HPDE6-E6E7 (cell line): ENCODE measurements at regions not wholly inside any gene's neighbourhood (a gene's known extent, or its start where the extent isn't known, plus 50 kb on each side); places are given as distances from the start of the nearest gene placed in this dataset.
A peak's percentile ranks its signal among the peaks of the same experiment; 100 is the strongest.

Source experiments
- DNase-seq: peaks from one replicate; pipeline ENCODE4 v3.0.0; 2011; ENCODE audit warnings: missing footprints; ENCODE audit errors: extremely low spot score

DNA sequence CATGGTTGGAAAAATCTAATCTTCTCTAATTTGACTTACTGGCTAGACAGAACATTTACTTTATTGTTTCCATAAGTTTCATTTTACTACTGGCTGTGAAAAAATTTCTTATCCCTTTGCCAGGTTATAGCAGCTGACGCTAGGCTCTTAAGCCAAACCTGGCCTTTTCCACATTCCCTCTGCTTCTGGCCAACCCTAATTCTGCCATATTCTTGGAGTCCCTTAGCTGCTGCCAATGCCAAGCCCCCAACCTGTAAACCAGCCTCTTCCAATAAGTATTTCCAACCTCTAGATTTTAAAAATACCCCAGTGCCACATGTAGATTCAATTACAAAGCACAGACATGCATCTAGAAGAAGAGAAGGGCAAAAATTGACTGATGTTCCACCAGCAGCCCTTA is 452.3 kb upstream of the MEX3C start:
- DNase-seq, result no peak

DNA sequence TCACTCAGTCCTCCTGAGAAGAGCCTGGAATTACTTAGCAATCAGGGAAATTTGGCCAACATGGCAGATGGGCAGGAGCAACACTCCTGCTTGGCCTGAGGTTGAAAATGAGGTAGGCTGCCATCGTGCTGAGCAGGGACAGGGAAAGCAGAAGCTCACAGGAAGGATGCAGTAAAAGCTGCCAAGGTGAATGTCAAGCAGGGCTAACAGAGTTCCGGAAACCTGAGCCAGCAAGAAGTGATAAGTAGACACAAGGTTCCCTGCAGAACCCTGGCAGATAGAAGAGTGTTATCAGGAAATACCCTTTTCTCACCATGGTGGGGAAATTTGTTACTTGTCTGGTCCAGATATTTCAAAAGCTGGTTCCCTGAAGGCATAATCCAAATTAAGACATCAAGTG is 454.3 kb upstream of the MEX3C start:
- DNase-seq, result no peak

DNA sequence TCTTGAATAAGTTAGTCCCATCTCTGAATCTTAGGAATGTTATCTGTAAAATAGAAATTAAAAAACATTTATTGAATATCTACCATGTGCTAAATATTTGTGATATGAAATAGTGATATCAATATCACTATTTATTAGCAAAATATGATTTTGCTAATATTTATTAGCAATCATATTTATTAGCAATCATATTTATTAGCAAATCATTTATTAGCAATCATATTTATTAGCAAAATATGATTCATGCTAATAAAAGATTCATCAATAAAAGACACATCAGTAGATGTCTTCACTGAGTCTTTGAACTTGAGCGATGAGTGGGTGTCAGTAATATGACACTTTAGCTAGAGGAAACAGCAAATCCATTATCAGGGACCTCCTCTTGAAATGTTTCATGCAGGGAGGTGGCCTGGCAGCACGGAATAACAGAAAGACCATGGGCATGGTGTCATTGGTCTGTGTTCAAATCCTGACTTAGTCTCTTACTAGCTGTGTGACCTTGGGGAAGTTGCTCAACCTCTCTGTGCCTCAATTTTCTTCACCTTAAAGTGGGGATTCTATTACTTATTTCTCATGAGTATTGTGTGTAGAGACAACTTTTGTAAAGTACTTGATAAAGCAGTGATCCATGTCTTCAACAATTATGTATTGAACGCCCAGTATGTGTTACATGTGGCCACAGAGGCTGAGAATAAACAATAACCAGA is 456.2 kb upstream of the MEX3C start:
- DNase-seq, result no peak

DNA sequence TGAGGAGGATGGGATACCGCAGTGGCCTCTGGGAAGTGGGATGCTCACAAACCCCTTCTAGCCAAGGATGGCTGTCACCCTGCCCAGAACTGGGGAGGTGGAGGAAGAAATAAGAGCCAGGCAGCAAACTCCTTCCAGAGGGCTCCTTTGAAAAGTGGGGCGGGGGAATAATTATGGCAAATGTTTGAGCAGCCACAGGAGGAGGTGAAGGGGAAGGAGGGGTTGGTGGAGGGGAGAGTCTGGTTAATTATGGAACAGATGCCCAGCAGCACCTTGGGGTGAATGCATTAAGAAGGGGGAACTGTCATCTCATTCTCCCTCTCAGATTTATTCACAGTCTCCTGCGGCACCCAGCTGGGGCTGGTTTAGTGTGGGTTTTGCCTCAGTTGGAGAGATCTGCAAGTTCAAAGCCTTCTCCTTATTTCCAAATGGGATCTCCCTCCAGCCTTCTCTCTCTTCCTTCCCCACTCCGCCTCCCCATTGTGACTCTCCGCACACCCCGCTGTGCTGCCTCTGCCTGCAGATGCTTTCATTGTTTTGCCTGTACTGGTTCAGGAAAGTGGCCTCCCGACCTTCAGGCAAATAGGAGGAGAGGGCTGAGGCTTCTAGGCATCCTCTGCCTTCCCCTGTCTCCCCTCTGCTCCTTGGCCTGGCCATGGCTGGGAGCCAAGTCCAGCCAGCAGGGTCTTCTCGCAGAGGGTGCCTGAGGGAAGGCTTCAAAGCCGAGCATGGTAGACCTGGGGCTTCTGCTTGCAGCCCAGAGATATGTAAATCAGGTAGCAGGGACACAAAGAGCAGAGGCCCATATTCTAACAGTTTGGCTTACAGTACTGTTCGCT is 457.2 kb upstream of the MEX3C start:
- DNase-seq, result no peak

DNA sequence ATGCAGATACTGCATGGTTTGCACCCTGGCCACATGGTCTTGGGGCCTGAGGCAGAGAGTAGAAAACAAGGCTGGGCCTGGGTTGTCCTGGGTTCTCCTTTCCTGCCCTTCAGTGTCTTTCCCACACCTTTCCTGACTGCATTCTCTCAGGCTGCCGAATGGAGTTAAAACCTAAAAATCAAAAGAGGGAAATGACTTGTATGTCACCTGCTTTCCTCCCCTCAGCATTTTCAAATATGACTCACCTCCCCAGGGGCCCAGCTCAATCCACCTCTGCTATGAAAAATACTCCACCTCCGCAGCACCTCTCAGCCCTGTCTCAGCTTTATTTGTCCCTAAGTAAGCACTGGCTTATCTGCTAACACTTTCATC is 457.8 kb upstream of the MEX3C start:
- DNase-seq, result no peak

DNA sequence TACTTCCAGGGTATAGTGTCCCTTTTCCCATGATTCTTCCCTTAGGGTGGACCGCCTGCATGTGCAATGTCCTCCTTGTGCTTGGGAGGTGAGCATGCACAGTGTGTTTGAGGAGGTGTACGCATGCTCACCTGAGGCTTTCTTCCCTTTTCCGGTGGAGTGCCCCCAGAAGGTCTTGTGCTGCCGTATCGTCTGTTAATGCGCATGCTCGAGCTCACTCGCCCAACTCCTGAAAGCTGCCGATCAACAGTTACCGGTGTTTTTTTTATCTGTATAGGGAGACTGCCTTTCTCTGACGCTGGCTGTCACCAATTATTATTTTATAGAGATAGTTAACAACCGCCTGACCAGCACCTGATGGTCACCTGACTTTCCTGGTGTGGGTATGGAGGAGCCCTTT is 458.8 kb upstream of the MEX3C start:
- no peak for DNase-seq

DNA sequence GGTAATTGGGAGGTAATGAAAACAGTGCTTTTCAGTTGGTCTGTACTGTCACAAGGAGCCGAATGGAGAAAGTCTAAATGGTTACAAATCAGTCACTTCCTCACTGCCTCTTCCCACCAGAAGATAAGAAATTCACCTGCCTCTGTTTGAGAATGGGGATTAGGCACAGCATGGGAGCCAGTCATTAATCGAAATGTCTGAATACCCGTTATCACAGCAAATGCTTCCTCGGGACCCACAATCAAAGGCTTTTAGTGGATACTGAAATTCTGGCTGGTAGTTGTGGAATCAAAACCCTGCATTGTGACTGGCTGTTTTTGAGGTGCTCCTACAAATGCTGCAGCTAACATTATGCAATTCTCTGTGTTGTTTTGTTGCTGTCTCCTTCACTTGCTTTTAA is 461.0 kb upstream of the MEX3C start:
- DNase-seq, result no peak

DNA sequence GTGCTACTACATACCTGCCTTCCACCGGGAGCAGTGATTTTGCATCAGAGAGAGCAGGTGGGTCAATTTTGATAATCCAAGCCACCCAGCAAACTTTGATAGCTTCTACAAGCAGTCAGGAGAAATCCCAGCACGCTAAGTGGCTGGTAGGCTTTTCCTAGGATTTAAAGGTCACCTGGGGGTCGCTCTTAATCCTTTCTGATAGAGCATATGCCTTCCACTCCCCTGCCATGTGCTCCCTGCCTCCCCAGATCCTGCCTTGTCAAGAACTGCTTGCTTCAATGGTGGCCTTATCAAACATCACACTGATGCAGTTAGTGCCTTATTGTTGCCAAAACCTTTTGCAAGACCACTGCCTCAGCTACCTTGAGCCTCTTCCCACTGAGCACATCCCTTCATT is 462.3 kb upstream of the MEX3C start:
- DNase-seq, result no peak

DNA sequence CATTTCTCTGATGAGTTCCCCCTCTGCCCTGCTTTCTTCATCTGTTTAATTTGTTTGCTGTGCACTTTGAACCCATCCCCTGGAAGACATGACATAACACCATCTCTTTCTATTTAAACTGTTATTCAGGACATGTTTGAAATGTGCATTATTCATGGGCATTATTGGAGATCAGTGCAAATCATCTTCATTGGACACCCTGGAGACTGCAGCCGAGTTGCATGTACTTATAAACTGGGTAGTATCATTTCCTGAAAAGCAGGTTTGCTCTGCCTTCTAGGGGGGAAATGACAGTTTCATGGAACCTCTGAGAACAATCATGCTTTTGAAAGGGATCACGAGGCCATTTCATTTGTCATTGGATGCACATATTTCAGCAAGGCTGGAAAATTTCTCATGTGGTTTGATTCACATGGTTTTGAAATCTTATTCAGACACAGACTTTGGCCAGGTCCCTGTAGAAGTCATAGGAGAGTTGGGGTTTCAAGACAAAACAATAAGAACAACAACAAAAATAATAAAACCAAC is 462.8 kb upstream of the MEX3C start:
- no peak for DNase-seq

DNA sequence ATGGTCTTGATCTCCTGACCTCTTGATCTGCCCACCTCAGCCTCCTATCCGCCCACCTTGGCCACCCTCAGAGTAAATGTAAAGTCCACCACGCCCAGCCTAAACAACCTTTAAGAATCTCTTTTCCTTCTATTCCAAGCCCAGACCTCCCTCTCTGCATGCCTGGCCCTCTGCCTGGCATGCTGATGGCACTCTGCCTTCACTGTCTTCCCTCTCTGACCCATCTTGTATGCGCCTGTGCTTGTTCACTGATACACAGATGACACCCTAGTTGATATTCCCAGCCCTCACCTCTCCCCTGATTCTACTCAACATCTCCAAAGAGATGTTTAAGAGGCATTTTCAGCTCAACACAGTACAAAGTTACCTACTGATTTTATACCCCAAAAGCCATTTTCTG is 466.8 kb upstream of the MEX3C start:
- DNase-seq, result no peak

DNA sequence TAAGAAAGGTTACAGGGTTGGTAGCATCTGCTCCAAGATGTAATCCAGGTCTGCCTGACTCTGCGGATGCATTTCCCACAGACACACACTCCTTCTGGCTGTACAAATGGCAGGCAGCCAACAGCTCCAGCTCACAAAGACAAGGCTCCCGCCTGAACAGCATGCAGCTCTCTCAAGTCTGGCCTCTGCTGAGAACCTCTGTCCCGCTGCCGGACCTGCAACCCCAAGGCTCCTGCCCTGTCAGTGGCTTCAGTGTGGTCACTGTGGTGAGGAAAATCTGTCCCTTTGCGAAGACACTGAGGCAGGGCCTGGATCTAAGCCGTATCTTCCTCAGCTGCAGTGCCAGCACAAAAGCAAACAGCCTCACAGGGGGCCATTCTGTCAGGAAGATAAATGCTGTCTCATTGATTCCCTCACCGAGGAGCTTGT is 469.3 kb upstream of the MEX3C start:
- no peak for DNase-seq

DNA sequence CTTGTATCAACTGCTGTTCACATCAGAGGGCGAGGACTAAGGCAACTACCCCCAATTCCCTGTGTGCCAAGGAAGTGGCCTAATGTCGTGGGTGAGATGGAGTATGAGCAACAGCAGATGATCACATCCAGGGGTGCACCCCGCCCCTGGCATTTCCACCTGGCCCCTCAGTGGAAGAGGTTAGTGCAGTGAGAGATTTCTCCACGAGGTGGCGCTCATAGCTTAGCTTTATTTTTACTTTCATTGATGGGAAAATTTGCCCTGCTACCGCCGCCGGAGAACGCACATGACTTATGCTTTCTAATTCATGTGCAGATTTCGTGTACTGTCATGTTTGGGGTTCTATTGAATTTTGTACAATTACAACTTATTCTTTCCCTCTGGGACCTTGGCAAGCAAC is 470.6 kb upstream of the MEX3C start:
- peak; percentile 26 for DNase-seq

DNA sequence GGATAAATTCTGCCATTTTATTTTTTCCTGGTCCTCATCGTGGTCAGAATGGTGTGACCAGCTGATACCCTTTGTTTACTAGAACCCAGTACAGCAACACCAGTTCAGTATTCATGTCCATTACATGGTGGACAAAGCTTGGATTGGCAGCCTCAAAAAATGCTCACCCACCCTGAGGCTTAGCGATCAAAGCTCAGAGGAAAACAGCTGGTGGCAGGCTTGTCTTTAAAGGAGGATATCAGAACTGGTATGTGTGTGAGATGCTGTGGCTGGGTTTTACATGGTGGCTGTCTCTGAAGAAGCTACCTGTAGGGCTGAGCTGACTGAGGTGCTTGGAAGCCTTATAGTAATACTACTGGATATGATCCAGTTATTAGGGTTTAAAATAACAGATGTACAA is 471.1 kb upstream of the MEX3C start:
- DNase-seq, result no peak

DNA sequence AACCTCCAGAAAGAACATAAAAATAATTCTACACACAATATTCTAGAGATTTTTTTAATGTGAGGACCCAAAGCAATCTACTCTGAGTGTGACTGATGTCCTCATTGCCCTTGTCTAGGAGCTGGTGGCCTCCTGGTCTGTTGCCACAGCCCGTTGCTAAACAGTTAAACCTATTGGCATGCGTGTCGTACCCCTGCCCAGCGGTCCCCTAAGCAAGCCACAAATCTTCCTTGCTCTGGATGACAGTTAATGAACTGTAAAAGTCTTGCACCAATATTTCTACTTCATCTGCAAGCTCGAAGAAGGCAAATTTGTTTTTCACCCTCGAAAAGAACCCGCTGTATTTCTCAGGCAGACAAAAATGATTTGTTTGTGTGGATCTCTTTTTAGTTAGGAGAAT is 489.1 kb upstream of the MEX3C start:
- no peak for DNase-seq

DNA sequence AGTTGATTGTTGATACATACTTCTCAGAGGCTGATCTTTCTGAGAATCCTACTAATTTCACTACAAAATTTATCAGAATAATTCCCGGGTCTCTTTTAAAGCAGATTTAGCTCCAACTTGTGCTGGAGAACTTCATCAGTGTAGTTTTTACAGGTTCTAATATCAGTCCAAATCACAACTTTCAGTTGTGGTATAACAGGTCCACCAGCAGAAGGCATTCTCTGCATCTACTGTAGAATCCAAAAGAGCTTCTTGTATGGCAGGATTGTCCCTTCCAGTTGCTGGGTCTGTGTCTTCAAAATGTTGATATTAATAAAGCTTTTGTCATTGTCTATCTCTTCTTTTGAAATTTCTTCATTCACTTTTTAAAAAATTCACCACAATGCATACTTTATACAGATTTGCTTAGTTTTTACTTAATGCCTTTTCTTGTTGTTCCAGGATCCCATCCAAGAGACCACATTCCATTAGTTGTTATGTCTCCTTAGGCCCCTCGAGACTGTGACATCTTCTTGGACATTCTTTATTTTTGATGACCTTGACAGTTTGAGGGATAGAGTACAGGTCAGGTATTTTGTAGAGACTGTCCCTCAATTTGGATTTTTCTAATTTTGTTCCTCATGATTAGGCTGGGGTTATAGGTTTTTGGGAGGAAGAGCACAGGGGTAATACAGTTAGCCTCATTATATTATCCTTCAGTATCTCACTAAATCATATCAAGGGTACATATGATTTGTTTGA is 490.5 kb upstream of the MEX3C start:
- DNase-seq, result no peak

DNA sequence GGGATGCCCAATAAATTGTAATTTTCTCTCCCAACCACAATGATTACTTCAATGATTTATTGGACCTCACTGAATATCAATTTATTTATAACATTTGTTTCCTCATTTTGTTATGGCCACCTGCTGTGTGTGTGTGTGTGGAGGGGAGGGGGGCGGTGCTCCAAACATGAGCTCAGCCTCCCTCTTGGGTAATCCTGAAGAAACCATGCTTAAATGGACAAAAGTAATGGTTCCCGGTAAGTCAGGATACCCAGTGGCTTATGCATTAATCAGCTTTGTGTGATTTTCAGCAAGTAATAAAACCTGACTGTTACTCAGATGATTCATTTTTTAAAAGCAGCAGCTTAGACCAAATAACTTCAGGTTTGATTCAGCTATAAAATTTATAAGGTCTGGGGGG is 495.1 kb upstream of the MEX3C start:
- DNase-seq, result no peak

DNA sequence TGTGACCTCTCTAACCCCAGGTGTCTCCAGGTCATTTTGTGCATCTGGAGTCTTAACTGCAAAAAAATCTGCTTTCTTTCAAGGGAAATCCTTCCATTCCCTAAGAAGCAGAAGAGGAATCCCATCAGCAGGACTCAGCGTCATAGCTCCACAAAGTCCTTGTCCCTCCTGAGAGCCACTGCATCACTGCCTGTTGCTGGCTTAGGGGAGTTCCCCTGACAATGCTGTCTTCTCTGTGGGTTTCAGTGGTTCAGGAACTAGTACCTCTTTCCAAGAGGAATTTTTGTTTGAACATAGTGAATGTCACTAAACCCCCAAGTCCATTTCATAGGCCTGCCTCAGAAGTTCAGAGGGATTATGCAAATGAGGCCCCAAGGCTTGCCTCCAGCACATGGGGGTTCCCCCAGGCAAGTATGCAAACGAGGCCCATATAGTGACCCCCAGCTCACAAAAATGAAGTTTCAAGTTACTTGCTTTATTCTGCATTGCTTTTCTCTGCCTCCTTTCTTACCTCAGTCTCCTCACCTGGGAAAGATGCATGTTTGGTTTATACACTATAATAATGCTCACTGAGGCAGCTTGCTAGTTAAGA is 513.9 kb upstream of the MEX3C start:
- no peak for DNase-seq

DNA sequence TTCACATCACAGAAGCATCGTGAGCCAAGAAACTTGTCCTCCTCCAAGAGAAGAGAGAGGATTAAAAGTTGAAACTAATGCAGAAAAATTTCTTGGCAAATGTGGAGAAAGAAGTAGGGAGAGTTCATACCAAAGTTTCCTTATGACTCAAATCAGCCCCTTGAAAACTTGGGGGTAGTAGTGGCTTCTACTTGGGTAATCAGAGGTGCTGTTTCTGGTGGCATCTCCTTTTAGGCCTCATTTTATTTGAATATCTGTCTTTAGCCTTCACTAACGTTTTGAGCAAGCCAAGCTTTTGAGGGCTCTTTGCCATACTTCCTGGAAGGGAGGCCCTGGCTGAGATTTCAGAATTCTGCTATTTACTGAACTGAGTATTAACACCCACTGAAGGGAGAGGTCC is 515.3 kb upstream of the MEX3C start:
- no peak for DNase-seq

DNA sequence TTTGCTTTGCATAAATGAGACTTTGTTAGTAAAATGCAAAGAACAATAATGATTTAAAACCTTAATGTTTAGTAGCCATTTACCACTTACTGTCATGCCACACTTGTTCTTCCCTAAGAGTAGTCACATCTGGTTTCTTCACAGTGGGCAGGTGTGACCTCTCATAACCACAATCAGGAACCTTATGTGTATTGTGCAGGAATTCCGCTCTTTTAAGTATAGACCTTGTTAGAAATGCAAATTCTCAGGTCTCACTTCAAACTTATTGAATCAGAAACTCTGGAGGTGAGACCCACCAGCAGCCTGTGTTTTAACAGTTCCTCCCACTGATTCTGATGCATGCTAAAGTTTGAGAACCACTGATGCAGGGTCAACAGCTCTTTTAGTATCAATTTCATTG is 518.8 kb upstream of the MEX3C start:
- no peak for DNase-seq

DNA sequence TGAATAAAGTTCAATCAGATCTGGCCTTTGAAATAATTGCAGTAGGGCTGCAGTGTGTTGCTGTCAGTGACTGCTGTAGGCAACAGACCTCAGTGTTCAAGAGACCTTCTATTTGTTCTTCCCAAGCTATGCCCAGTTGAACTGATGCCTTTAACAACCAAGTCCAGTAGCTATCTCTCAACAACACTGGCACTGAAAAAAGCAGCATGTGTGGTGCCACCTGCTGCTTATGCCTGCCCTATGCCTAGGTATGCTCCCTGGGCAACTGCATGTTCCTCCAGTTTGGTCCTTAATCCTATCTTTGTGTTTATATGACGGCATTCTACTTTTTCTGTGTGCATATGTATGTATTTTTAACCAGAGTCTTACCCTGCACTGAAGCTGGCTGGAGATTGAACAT is 523.9 kb upstream of the MEX3C start:
- no peak for DNase-seq

DNA sequence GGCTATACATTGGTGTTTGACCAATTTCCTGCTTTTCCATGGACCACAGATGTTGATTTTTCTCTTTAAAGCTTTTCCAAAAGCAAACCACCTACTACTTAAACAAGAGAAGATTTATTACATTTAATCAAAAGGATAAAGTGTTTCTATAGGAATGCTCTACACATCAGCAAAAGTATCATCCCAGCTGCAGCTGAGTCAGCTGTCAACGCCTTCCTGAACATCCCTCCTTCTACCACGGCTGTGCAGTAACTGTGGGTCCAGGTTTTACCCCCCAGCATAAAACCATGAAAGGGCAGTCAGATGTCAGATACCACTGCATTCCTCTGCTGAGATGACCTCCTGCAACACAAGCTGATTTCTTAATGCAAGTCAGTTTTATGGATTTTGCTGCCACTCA is 524.5 kb upstream of the MEX3C start:
- DNase-seq, result no peak
